Naive thymus-derived CD8-positive, alpha-beta T cell (primary cell): ENCODE measurements at regions not wholly inside any gene's neighbourhood (a gene's known extent, or its start where the extent isn't known, plus 50 kb on each side); places are given as distances from the start of the nearest gene placed in this dataset.

Experiments
- ATAC-seq, 2 donors: fragments of 150-1000 bp; cut with Tn5 transposase in 1 of 2; sonication (Bioruptor Pico), chemical (Tn5 transposase) in 1 of 2; 1 replicate in 1 of 2; 2 replicates in 1 of 2; pipeline ENCODE4 v1.10.0; 2021; ENCODE audit warnings: mild to moderate bottlenecking in 2 of 2, moderate library complexity in 2 of 2
- POLR2A ChIA-PET: fragments of 350-600 bp; sonication (Branson Sonifier 250); formaldehyde crosslinking; loops from one replicate; lab custom pipeline; 2021; ENCODE audit warnings: antibody characterized with exemption; lab: Charles Lee
- DNase-seq, 10 donors: peaks; one replicate each; pipeline versions ENCODE4 v3.0.0 to v3.0.0-alpha.2; 2020 to 2022
- H3K27ac Mint-ChIP-seq, 10 donors: one replicate each; pipeline ENCODE4 v1.8.0; 2020 to 2022; ENCODE audit warnings: mild to moderate bottlenecking in 10 of 10, mixed read lengths in 10 of 10, moderate library complexity in 4 of 10, inconsistent platforms in 1 of 10
- H3K27me3 Mint-ChIP-seq, 5 donors: one replicate each; pipeline ENCODE4 v1.8.0; 2021 to 2022; ENCODE audit warnings: mixed read lengths in 5 of 5
- H3K36me3 Mint-ChIP-seq, 3 donors: one replicate each; pipeline ENCODE4 v1.8.0; 2020 to 2022; ENCODE audit warnings: mixed read lengths in 3 of 3, mild to moderate bottlenecking in 2 of 3, inconsistent platforms in 1 of 3
- H3K4me1 Mint-ChIP-seq, 4 donors: one replicate each; pipeline ENCODE4 v1.8.0; 2021 to 2022; ENCODE audit warnings: mixed read lengths in 4 of 4
- H3K4me3 Mint-ChIP-seq, 10 donors: one replicate each; pipeline ENCODE4 v1.8.0; 2020 to 2022; ENCODE audit warnings: mild to moderate bottlenecking in 10 of 10, mixed read lengths in 10 of 10, moderate library complexity in 6 of 10, inconsistent platforms in 1 of 10
- H3K9me3 Mint-ChIP-seq, 9 donors: one replicate each; pipeline ENCODE4 v1.8.0; 2020 to 2022; ENCODE audit warnings: mixed read lengths in 9 of 9, mild to moderate bottlenecking in 3 of 9, inconsistent platforms in 1 of 9, moderate library complexity in 1 of 9

DNA sequence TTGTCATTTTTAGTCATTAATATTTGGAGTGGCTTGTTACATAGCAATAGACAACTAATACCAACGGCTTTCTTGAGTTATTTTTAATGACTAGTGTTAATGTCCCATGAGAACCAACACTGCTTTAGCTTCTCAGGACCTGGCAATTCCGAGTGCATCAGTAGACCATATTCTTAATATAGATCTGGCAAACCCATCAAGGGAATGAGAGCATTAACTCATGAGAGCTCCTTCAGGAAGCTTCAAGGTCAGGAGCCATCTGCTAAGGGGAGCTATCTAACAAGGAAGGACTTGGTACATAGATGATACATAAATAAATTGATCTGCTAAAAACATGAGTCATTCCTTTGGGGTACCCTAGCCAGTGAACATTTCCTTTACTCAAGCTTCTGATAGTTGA, 122.6 kb upstream of the EPHA3 start:
- no peaks in the 10 kb centered on the region for H3K27me3 Mint-ChIP-seq
- H3K4me1 Mint-ChIP-seq, result no peaks in the 10 kb centered on the region
- peaks cover 0 to 17% (median 0%) of the 10 kb centered on the region in 9 donors for H3K9me3 Mint-ChIP-seq
- DNase-seq, result no peak
- POLR2A ChIA-PET, result no interaction called here
- H3K36me3 Mint-ChIP-seq, result no peaks in the 10 kb centered on the region
- no peak overlapping the region for H3K27ac Mint-ChIP-seq
- no peak for ATAC-seq
- H3K4me3 Mint-ChIP-seq, result no peak overlapping the region

DNA sequence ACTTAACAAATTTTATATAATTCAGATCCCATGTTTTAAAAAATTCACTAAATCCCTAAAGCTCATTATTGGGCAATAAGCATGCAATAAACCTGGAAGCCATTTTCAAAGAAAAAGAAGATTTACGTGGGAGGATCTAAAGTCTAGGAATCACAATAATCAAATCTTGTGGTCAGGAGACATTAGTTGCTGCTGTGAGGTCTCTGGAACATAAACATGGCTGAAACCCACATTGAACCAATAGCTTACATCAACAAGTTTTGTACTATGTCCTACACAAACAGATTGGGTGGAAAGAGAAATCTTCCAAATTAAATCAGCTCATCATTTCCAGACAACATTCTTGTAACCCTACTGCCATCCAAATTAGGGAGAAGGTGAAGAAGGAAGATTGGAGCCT, 121.9 kb upstream of the EPHA3 start:
- Mint-ChIP-seq H3K27ac (no peak overlapping the region), H3K4me3 (no peak overlapping the region), H3K27me3 (no peaks in the 10 kb centered on the region), H3K9me3 (peaks cover 0 to 13% (median 0%) of the 10 kb centered on the region in 9 donors), H3K4me1 (no peaks in the 10 kb centered on the region), H3K36me3 (no peaks in the 10 kb centered on the region)
- POLR2A ChIA-PET, result no interaction called here
- DNase-seq (no peak), ATAC-seq (no peak)

GRCh38 chr3:88986834-88987233, 120.6 kb upstream of the EPHA3 start:
- H3K9me3 Mint-ChIP-seq, result peaks cover 0 to 10% (median 0%) of the 10 kb centered on the region in 9 donors
- POLR2A ChIA-PET, result no interaction called here
- H3K4me3 Mint-ChIP-seq, result no peak overlapping the region
- no peaks in the 10 kb centered on the region for H3K36me3 Mint-ChIP-seq
- H3K4me1 Mint-ChIP-seq, result no peaks in the 10 kb centered on the region
- no peak for ATAC-seq
- no peak overlapping the region for H3K27ac Mint-ChIP-seq
- no peak for DNase-seq
- H3K27me3 Mint-ChIP-seq, result no peaks in the 10 kb centered on the region

GRCh38 chr3:88987776-88988175, 119.6 kb upstream of the EPHA3 start:
- DNase-seq (no peak), ATAC-seq (no peak)
- Mint-ChIP-seq H3K27ac (no peak overlapping the region), H3K4me1 (no peaks in the 10 kb centered on the region), H3K4me3 (no peak overlapping the region), H3K36me3 (no peaks in the 10 kb centered on the region), H3K27me3 (no peaks in the 10 kb centered on the region), H3K9me3 (peaks cover 0 to 10% (median 0%) of the 10 kb centered on the region in 9 donors)
- POLR2A ChIA-PET, result no interaction called here

DNA sequence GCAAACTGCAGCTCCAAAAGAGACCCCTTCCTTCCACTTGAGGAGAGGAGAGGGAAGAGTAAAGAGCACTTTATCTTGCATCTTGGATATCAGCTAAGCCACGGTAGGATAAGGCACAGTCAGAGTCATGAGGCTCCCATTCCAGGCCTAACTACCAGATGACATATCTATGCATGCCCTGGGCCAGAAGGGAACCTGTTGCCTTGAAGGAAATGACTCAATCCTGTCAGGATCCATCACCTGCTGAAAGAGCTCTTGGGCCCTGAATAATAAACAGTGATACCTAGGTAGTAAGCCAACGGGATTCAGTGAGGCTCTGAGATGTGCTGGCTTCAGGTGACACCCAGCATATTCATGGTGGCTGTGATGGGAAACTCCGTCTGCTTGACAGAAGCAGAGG, 118.5 kb upstream of the EPHA3 start:
- no peak for ATAC-seq

DNA sequence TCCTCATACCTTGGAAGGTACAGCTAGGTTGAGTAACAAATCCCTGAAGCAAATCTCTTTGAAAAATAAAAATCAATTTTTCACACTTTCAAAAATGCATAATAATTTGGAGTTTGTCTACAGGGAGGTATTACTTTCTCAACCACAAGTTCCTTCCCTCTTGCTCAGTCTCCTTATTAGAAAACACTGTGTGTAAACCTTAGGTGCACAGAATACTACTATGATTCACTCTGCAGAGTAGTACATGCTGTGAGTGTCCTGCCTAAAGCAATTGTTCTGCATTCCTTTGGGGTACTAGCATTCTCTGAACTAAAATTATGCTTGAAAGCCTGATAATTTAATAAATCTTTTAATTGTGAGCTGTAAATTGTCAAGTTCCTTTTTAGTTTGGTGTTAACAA, 115.9 kb upstream of the EPHA3 start:
- ATAC-seq, result no peak
- no peaks in the 10 kb centered on the region for H3K4me1 Mint-ChIP-seq

More for the DNA sequence above, 118.5 kb upstream of the EPHA3 start:
- POLR2A ChIA-PET, result no interaction called here
- Mint-ChIP-seq H3K4me1 (no peaks in the 10 kb centered on the region), H3K36me3 (no peaks in the 10 kb centered on the region), H3K9me3 (peaks cover 0 to 9% (median 2%) of the 10 kb centered on the region in 9 donors), H3K27ac (no peak overlapping the region), H3K4me3 (no peak overlapping the region), H3K27me3 (no peaks in the 10 kb centered on the region)
- no peak for DNase-seq

GRCh38 chr3:88996691-88997090, 110.7 kb upstream of the EPHA3 start:
- H3K36me3 Mint-ChIP-seq, result no peaks in the 10 kb centered on the region
- H3K27me3 Mint-ChIP-seq, result no peaks in the 10 kb centered on the region
- ATAC-seq (no peak), DNase-seq (no peak)
- H3K27ac Mint-ChIP-seq, result no peak overlapping the region
- POLR2A ChIA-PET, result no interaction called here
- peaks cover 0 to 11% (median 2%) of the 10 kb centered on the region in 9 donors for H3K9me3 Mint-ChIP-seq
- H3K4me3 Mint-ChIP-seq, result no peak overlapping the region
- no peaks in the 10 kb centered on the region for H3K4me1 Mint-ChIP-seq

More for the DNA sequence above, 115.9 kb upstream of the EPHA3 start:
- POLR2A ChIA-PET, result no interaction called here
- no peak for DNase-seq
- H3K36me3 Mint-ChIP-seq, result no peaks in the 10 kb centered on the region
- H3K4me3 Mint-ChIP-seq, result no peak overlapping the region
- no peak overlapping the region for H3K27ac Mint-ChIP-seq
- H3K9me3 Mint-ChIP-seq, result peaks cover 0 to 9% (median 2%) of the 10 kb centered on the region in 9 donors
- no peaks in the 10 kb centered on the region for H3K27me3 Mint-ChIP-seq

DNA sequence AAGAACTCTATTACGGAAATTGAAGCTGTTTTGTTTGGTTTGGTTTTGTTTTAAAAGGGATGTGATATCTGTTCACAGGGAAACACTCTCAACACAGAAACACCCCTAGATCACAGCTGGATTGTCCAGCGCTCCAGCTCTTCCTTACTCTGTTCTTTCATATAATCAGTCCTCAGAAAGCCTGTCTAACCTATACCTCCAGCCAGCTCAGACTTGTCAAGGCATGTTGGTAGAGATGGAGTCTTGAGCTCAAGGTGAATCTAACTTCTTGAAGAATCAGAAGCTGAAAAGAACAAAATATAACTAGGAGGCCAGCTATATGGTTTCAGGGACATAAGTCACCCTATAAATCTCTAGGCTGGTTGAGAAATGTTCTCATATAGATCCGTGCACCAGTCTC, 110.2 kb upstream of the EPHA3 start:
- Mint-ChIP-seq H3K36me3 (no peaks in the 10 kb centered on the region), H3K4me1 (no peaks in the 10 kb centered on the region), H3K27ac (no peak overlapping the region), H3K9me3 (peaks cover 0 to 11% (median 2%) of the 10 kb centered on the region in 9 donors), H3K27me3 (no peaks in the 10 kb centered on the region), H3K4me3 (no peak overlapping the region)
- ATAC-seq (no peak), DNase-seq (no peak)
- POLR2A ChIA-PET, result no interaction called here

DNA sequence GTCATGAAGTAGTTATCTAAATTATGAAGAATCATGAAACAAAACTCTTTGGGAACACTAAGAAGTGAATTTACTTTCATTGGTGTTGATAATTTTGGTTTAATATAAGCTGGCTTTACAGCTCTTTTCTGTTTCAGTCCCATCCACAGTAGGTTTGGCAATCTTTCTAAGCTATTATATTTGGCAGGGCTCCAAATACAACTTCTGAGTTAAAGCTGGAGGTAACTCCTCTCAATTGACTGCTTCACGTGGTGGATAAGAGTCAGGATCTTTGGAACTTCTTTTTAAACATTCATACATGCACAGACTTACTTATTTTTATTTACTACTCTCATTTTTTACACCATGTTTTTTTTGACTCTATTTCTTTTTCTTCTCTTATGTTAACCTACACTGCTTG, 106.5 kb upstream of the EPHA3 start:
- Mint-ChIP-seq H3K27ac (no peak overlapping the region), H3K4me3 (no peak overlapping the region), H3K4me1 (no peaks in the 10 kb centered on the region), H3K36me3 (no peaks in the 10 kb centered on the region), H3K27me3 (no peaks in the 10 kb centered on the region), H3K9me3 (peaks cover 0 to 22% (median 5%) of the 10 kb centered on the region in 9 donors)
- ATAC-seq (no peak), DNase-seq (no peak)
- POLR2A ChIA-PET, result no interaction called here

- Mint-ChIP-seq H3K9me3 (peaks cover 0 to 25% (median 5%) of the 10 kb centered on the region in 9 donors), H3K4me1 (no peaks in the 10 kb centered on the region), H3K4me3 (no peak overlapping the region), H3K27ac (no peak overlapping the region), H3K27me3 (no peaks in the 10 kb centered on the region), H3K36me3 (no peaks in the 10 kb centered on the region)
- POLR2A ChIA-PET, result no interaction called here
- no peak for DNase-seq
- ATAC-seq, result no peak
These were observed 105.2 kb upstream of the EPHA3 start for GRCh38 chr3:89002191-89002590.

GRCh38 chr3:89013536-89013935, 93.9 kb upstream of the EPHA3 start:
- Mint-ChIP-seq H3K27ac (no peak overlapping the region), H3K36me3 (no peaks in the 10 kb centered on the region), H3K27me3 (no peaks in the 10 kb centered on the region), H3K4me3 (no peak overlapping the region), H3K9me3 (peaks cover 0 to 17% (median 8%) of the 10 kb centered on the region in 9 donors), H3K4me1 (no peaks in the 10 kb centered on the region)
- POLR2A ChIA-PET, result no interaction called here
- ATAC-seq, result no peak
- DNase-seq, result no peak

GRCh38 chr3:89017531-89017930, 89.9 kb upstream of the EPHA3 start:
- H3K27me3 Mint-ChIP-seq, result no peaks in the 10 kb centered on the region
- POLR2A ChIA-PET, result no interaction called here
- no peak for DNase-seq

DNA sequence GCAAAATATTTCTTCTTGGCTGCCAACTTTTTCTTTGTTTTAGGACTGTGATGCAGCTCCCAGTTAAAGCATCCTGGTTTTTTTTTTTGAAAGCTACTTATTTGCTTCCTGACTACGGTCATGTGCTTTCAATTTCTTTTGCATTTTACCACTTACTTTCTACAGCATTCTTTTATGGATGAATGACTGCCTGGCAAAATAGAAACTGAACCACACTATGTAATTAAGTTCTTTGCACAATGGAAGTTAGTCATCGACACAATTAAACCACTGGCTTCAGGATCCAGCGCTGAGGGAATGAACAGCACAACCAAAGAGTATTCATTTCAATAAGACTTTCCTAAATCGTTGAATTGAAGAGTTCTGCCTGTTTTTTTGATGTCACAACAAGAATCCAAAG, 82.2 kb upstream of the EPHA3 start:
- DNase-seq (no peak), ATAC-seq (no peak)
- Mint-ChIP-seq H3K9me3 (peaks cover 0 to 9% (median 0%) of the 10 kb centered on the region in 9 donors), H3K36me3 (no peaks in the 10 kb centered on the region), H3K27ac (no peak overlapping the region), H3K4me1 (no peaks in the 10 kb centered on the region), H3K4me3 (no peak overlapping the region), H3K27me3 (no peaks in the 10 kb centered on the region)
- POLR2A ChIA-PET, result no interaction called here

More at GRCh38 chr3:89017531-89017930, 89.9 kb upstream of the EPHA3 start:
- Mint-ChIP-seq H3K4me3 (no peak overlapping the region), H3K9me3 (peaks cover 0 to 17% (median 10%) of the 10 kb centered on the region in 9 donors), H3K36me3 (no peaks in the 10 kb centered on the region), H3K4me1 (no peaks in the 10 kb centered on the region), H3K27ac (no peak overlapping the region)
- ATAC-seq, result no peak

DNA sequence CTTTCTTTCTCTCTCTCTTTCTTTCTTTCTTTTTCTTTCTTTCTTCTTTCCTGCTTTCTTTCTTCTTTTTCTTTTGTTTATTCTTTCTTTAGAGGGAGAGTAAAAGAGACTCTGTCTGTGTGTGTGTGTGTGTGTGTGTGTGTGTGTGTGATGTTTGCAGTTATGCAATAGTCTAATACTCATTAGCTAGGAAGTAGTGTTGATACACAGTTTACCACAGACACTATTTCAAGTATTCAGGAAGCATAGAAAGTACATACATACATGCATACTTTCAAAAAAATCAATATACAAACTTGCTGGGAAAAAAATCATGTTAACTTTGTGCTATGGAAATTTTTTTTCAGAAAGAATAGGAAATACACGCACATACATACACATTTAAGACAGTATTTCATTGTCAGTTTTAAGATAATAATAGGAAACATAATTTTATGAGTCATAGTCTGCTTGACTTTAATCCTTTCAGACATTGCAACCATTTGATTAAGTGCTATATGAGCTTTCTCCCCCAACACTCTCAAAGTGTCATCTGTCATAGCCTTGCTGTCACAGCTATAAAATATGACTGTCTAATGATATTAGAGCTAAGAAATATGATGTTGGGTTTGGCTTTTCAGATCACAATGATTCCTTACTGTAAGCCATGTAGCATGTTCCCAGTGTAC, 74.9 kb upstream of the EPHA3 start:
- no peak for DNase-seq
- Mint-ChIP-seq H3K27me3 (no peaks in the 10 kb centered on the region), H3K4me3 (no peak overlapping the region), H3K9me3 (peaks cover 0 to 12% (median 3%) of the 10 kb centered on the region in 9 donors), H3K36me3 (no peaks in the 10 kb centered on the region), H3K4me1 (no peaks in the 10 kb centered on the region), H3K27ac (no peak overlapping the region)
- POLR2A ChIA-PET, result no interaction called here
- no peak for ATAC-seq
